H1 (cell line): ENCODE measurements at regions not wholly inside any gene's neighbourhood (a gene's known extent, or its start where the extent isn't known, plus 50 kb on each side); places are given as distances from the start of the nearest gene placed in this dataset.
A peak's percentile ranks its signal among the peaks of the same experiment; 100 is the strongest.

ENCODE experiments used
- CTCF ChIA-PET: fragments of 300-600 bp; sonication (Branson Sonifier 250); formaldehyde crosslinking; loops from one replicate; lab custom pipeline; 2021; ENCODE audit not compliant: partially characterized antibody; lab: Charles Lee
- POLR2A ChIA-PET: fragments of 300-600 bp; sonication (Branson Sonifier 250); formaldehyde crosslinking; loops from one replicate; lab custom pipeline; 2021; ENCODE audit warnings: inconsistent platforms; ENCODE audit not compliant: partially characterized antibody; lab: Charles Lee
- DNase-seq, 2 experiments: peaks; one replicate each; pipeline versions ENCODE4 v3.0.0 to v3.0.0-alpha.2; 2010 to 2022; ENCODE audit warnings: low spot score in 2 of 2, low read depth in 1 of 2, mixed read lengths in 1 of 2
- FAIRE-seq: peaks from 2 replicates; lab custom pipeline; 2011; peaks lifted over from hg19 to GRCh38; lab: Jason Lieb, UNC
- H2AFZ ChIP-seq: 2 replicates; pipeline ENCODE4 v1.8.1; 2012; ENCODE audit warnings: low read length, inconsistent platforms
- H2AK5ac ChIP-seq: 2 replicates; pipeline ENCODE4 v1.6.1; 2013; ENCODE audit warnings: low read depth, low read length
- H2BK120ac ChIP-seq: replicated peaks from 2 replicates; pipeline ENCODE3; 2013; ENCODE audit warnings: low read depth, low read length, inconsistent platforms
- H2BK12ac ChIP-seq: 2 replicates; pipeline ENCODE4 v1.6.1; 2013; ENCODE audit warnings: low read depth, low read length
- H2BK15ac ChIP-seq: 2 replicates; pipeline ENCODE4 v1.6.1; 2013; ENCODE audit warnings: low read length
- H2BK20ac ChIP-seq: 2 replicates; pipeline ENCODE4 v1.6.1; 2013; ENCODE audit warnings: low read length
- H2BK5ac ChIP-seq: 2 replicates; pipeline ENCODE4 v1.6.1; 2013; ENCODE audit warnings: low read depth, low read length
- H3K14ac ChIP-seq: 2 replicates; pipeline ENCODE4 v1.6.1; 2013; ENCODE audit warnings: inconsistent platforms; ENCODE audit not compliant: insufficient read length
- H3K18ac ChIP-seq: 2 replicates; pipeline ENCODE4 v1.6.1; 2013; ENCODE audit warnings: low read length; ENCODE audit errors: extremely low read depth
- H3K23ac ChIP-seq: 2 replicates; pipeline ENCODE4 v1.6.1; 2013; ENCODE audit warnings: inconsistent platforms; ENCODE audit not compliant: insufficient read length
- H3K23me2 ChIP-seq: 2 replicates; pipeline ENCODE4 v1.6.1; 2013; ENCODE audit warnings: low read depth, low read length
- H3K27ac ChIP-seq: 2 replicates; pipeline ENCODE4 v1.6.1; 2011; ENCODE audit warnings: low read depth, low read length, inconsistent platforms
- H3K27me3 ChIP-seq, 4 experiments: replicated peaks in 1 of 4; 1 replicate in 1 of 4; 2 replicates in 3 of 4; pipeline versions ENCODE4 v1.6.1 to v1.8.1; 2011 to 2013; ENCODE audit warnings: low read length in 3 of 4, mild to moderate bottlenecking in 3 of 4, inconsistent platforms in 2 of 4, mixed read lengths in 2 of 4, moderate library complexity in 1 of 4; ENCODE audit not compliant: control insufficient read depth in 3 of 4, insufficient read depth in 3 of 4; ENCODE audit errors: extremely low read depth in 1 of 4
- H3K36me3 ChIP-seq, 4 experiments: 2 replicates each; pipeline versions ENCODE4 v1.6.1 to v1.8.1; 2011 to 2013; ENCODE audit warnings: mild to moderate bottlenecking in 4 of 4, low read length in 3 of 4, moderate library complexity in 2 of 4, control low read depth in 1 of 4, inconsistent platforms in 1 of 4; ENCODE audit not compliant: insufficient read depth in 4 of 4, control insufficient read depth in 2 of 4
- H3K4ac ChIP-seq: replicated peaks from 2 replicates; pipeline ENCODE3; 2013; ENCODE audit warnings: low read length, low read depth, mixed read lengths, inconsistent platforms; ENCODE audit not compliant: insufficient read length
- H3K4me1 ChIP-seq, 4 experiments: replicated peaks in 1 of 4; 1 replicate in 1 of 4; 2 replicates in 3 of 4; pipeline versions ENCODE4 v1.6.1 to v1.8.1; 2011 to 2013; ENCODE audit warnings: low read length in 3 of 4, inconsistent platforms in 2 of 4, mixed read lengths in 1 of 4; ENCODE audit not compliant: insufficient read depth in 4 of 4, control insufficient read depth in 3 of 4
- H3K4me2 ChIP-seq, 2 experiments: 2 replicates each; pipeline versions ENCODE4 v1.6.1 to v1.8.1; 2011 to 2013; ENCODE audit warnings: low read depth in 2 of 2, low read length in 2 of 2, control low read depth in 1 of 2, inconsistent platforms in 1 of 2, mild to moderate bottlenecking in 1 of 2; ENCODE audit not compliant: insufficient read depth in 1 of 2
- H3K4me3 ChIP-seq, 4 experiments: fragments of 200-600, 300-600 bp in 1 of 4; sonication (generic), shearing (Covaris generic), sonication (Bioruptor Twin) in 1 of 4; 2 replicates each; pipeline versions ENCODE4 v1.5.1 to v1.8.1; 2011 to 2016; ENCODE audit warnings: low read length in 4 of 4, low read depth in 3 of 4, control low read depth in 2 of 4, inconsistent platforms in 2 of 4, mild to moderate bottlenecking in 2 of 4, mixed read lengths in 1 of 4, moderate library complexity in 1 of 4; ENCODE audit not compliant: insufficient read depth in 2 of 4; ENCODE audit errors: extremely low read depth in 1 of 4
- H3K56ac ChIP-seq: replicated peaks from 2 replicates; pipeline ENCODE3; 2013; ENCODE audit warnings: low read depth, mild to moderate bottlenecking, mixed read lengths, low read length, inconsistent platforms; ENCODE audit not compliant: insufficient read length
- H3K79me1 ChIP-seq: 2 replicates; pipeline ENCODE4 v1.6.1; 2013; ENCODE audit warnings: low read depth, low read length, control low read depth
- H3K79me2 ChIP-seq, 2 experiments: 2 replicates each; pipeline versions ENCODE4 v1.6.1 to v1.8.1; 2012 to 2013; ENCODE audit warnings: low read length in 2 of 2, mild to moderate bottlenecking in 2 of 2, inconsistent platforms in 1 of 2; ENCODE audit not compliant: insufficient read depth in 2 of 2, control insufficient read depth in 1 of 2
- H3K9ac ChIP-seq, 4 experiments: replicated peaks in 1 of 4; 1 replicate in 1 of 4; 2 replicates in 3 of 4; pipeline versions ENCODE4 v1.6.1 to v1.8.1; 2011 to 2013; ENCODE audit warnings: low read depth in 3 of 4, low read length in 3 of 4, control low read depth in 2 of 4, mild to moderate bottlenecking in 2 of 4, moderate library complexity in 2 of 4, inconsistent platforms in 1 of 4; ENCODE audit errors: extremely low read depth in 1 of 4
- H3K9me3 ChIP-seq, 2 experiments: 2 replicates each; pipeline versions ENCODE4 v1.6.1 to v1.8.1; 2012 to 2013; ENCODE audit warnings: mild to moderate bottlenecking in 2 of 2, moderate library complexity in 2 of 2, control low read depth in 1 of 2, inconsistent platforms in 1 of 2, low read depth in 1 of 2, low read length in 1 of 2, mixed read lengths in 1 of 2; ENCODE audit not compliant: insufficient read depth in 2 of 2
- H4K20me1 ChIP-seq, 2 experiments: replicated peaks in 1 of 2; 2 replicates each; pipeline versions ENCODE3 to v1.8.1; 2011 to 2013; ENCODE audit warnings: inconsistent platforms in 2 of 2, low read length in 2 of 2, mild to moderate bottlenecking in 1 of 2; ENCODE audit not compliant: insufficient read depth in 2 of 2, control insufficient read depth in 1 of 2
- H4K5ac ChIP-seq: 2 replicates; pipeline ENCODE4 v1.6.1; 2013; ENCODE audit warnings: low read length, low read depth, mixed read lengths, inconsistent platforms; ENCODE audit not compliant: insufficient read length
- H4K8ac ChIP-seq: 2 replicates; pipeline ENCODE4 v1.8.0; 2013; ENCODE audit warnings: mild to moderate bottlenecking, moderate library complexity, low read length, inconsistent platforms; ENCODE audit not compliant: insufficient read depth; ENCODE audit errors: extremely low read depth
- H4K91ac ChIP-seq: replicated peaks from 2 replicates; pipeline ENCODE3; 2013; ENCODE audit warnings: low read length, mixed read lengths, inconsistent platforms; ENCODE audit not compliant: insufficient read length
- CHD2 ChIP-seq: IDR thresholded peaks from 2 replicates; pipeline ENCODE4 v1.6.1; 2012; ENCODE audit warnings: low read length, improper control_type of control experiment
- PHF8 ChIP-seq: fragments of 200-600 bp; sonication (generic); conservative IDR thresholded peaks from 2 replicates; pipeline ENCODE4 v1.7.1; 2012; ENCODE audit warnings: low read depth, mild to moderate bottlenecking, inconsistent platforms, low read length, moderate library complexity
- WGBS, 2 experiments: shearing (Covaris generic) in 1 of 2; methylation state at CpG; one replicate each; pipeline versions ENCODE4 v1.1.6 to v1.1.7; 2013 to 2015; ENCODE audit warnings: low lambda C conversion rate in 2 of 2, mixed read lengths in 2 of 2, inconsistent platforms in 1 of 2, low coverage in 1 of 2, missing lambda C conversion rate in 1 of 2; ENCODE audit not compliant: insufficient replicate concordance in 2 of 2, insufficient coverage in 1 of 2, insufficient read length in 1 of 2; ENCODE audit errors: extremely low coverage in 1 of 2, missing lambda C conversion rate in 1 of 2; 5-methylcytosine and 5-hydroxymethylcytosine counted together

DNA sequence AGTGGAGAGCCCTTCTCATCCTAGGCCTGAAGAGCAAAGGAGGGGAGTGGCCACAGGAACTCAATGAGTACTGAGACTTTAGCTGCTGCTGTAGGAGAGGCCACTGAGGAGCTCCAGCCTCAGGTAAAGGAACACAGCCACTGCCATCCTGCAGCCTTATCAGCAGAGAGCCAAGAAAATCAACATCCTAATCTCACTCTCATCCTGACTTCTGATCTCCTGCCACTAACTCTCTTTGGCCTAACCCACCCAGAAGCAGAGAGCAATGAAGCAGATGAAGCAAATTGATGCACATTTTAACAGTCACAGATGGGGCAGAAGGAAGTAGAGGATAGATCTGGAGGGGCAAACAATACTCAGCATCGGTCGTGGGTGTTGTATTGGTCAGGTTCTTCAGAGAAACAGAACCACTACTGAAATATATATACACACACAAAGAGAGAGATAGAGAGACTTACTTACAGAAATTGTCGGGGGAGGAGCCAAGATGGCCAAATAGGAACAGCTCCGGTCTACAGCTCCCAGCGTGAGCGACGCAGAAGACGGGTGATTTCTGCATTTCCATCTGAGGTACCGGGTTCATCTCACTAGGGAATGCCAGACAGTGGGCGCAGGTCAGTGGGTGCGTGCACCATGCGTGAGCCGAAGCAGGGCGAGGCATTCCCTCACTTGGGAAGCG is 297.6 kb downstream of the MTERF1 start:
- H3K9ac ChIP-seq: 0 out of 7 replicates have a peak overlapping the region, but pooled peaks of 1 of the 4 experiments have one; percentile 15
- H3K79me2 ChIP-seq: no peaks in the 10 kb centered on the region
- CTCF ChIA-PET: interaction anchor here (1.0 kb wide), 1 partner anchor 14 kb away, joined by 3 read pairs; no protein-coding TSS in a partner anchor
- DNase-seq (no peak), FAIRE-seq (no peak)
- H2BK15ac ChIP-seq: no peak overlapping the region
- H3K4me1 ChIP-seq: peaks cover 0 to 4% (median 2%) of the 10 kb centered on the region in 4 experiments; a peak in 3 of 7 replicates
- H2BK5ac ChIP-seq: peak overlapping the region; percentile 0; the same call in 1 of the 2 replicates
- H2AK5ac ChIP-seq: no peak overlapping the region
- H3K18ac ChIP-seq: no peak overlapping the region
- no peak overlapping the region for H2BK120ac ChIP-seq
- TF ChIP-seq PHF8 (no peak), CHD2 (no peak)
- H2AFZ ChIP-seq: peak overlapping the region; percentile 49; the same call in 1 of the 2 replicates
- H3K79me1 ChIP-seq: no peaks in the 10 kb centered on the region
- no peak overlapping the region for H2BK12ac ChIP-seq
- no peak overlapping the region for H4K91ac ChIP-seq
- no peaks in the 10 kb centered on the region for H3K23me2 ChIP-seq
- H4K20me1 ChIP-seq: no peaks in the 10 kb centered on the region
- no peak overlapping the region for H3K23ac ChIP-seq
- POLR2A ChIA-PET: interaction anchor here (1.0 to 1.4 kb wide), 2 partner anchors 12 to 29 kb away, joined by 3 to 5 read pairs; no protein-coding TSS in a partner anchor
- no peak overlapping the region for H4K5ac ChIP-seq
- H3K4ac ChIP-seq: no peak overlapping the region
- peaks cover 0 to 2% of the 10 kb centered on the region in 2 experiments; a peak in 1 of 4 replicates for H3K9me3 ChIP-seq
- no peaks in the 10 kb centered on the region for H3K36me3 ChIP-seq
- no peaks in the 10 kb centered on the region for H3K27me3 ChIP-seq
- H3K4me2 ChIP-seq: peak overlapping the region in 1 of 2 experiments; percentile 48; a peak in 1 of 4 replicates
- peak overlapping the region; percentile 62; the same call in 1 of the 2 replicates for H2BK20ac ChIP-seq
- no peak overlapping the region for H3K56ac ChIP-seq
- H3K14ac ChIP-seq: no peak overlapping the region
- peak overlapping the region in 1 of 4 experiments; percentile 15; a peak in 1 of 8 replicates for H3K4me3 ChIP-seq
- WGBS, 2 experiments: 94% methylated on average over 15 of the region's 15 CpGs; no CpG with 5 or more reads in 1 of the 2 experiments
- no peak overlapping the region for H4K8ac ChIP-seq
- no peak overlapping the region for H3K27ac ChIP-seq
